Caco-2 (cell line): ENCODE measurements at regions not wholly inside any gene's neighbourhood (a gene's known extent, or its start where the extent isn't known, plus 50 kb on each side); places are given as distances from the start of the nearest gene placed in this dataset.

Experiments used
- BruUV-seq: library from RNA; stranded (reverse); fragments of 400-500 nt; replicated peaks from 2 replicates; lab custom pipeline; 2021; lab: Mats Ljungman, UMichigan
- CTCF ChIA-PET: fragments of 300-600 bp; sonication (Branson Sonifier 250); formaldehyde crosslinking; loops from one replicate; lab custom pipeline; 2022; ENCODE audit warnings: antibody characterized with exemption; lab: Charles Lee
- POLR2A ChIA-PET: fragments of 300-600 bp; sonication (Branson Sonifier 250); formaldehyde crosslinking; loops from one replicate; lab custom pipeline; 2022; ENCODE audit warnings: antibody characterized with exemption; lab: Charles Lee
- DNase-seq, 2 experiments: peaks; one replicate each; pipeline versions ENCODE4 v3.0.0 to v3.0.0-alpha.2; 2020 to 2022
- H3K27me3 ChIP-seq: replicated peaks from 2 replicates; pipeline ENCODE4 v1.6.0; 2011; ENCODE audit warnings: low read length; ENCODE audit not compliant: control insufficient read depth, insufficient read depth
- H3K36me3 ChIP-seq: 2 replicates; pipeline ENCODE4 v1.5.1; 2011; ENCODE audit warnings: low read length; ENCODE audit not compliant: control insufficient read depth, insufficient read depth
- H3K4me1 ChIP-seq: fragments of 250-450 bp; sonication (Bioruptor Pico); 2 replicates; pipeline ENCODE4 v1.5.1; 2020; ENCODE audit warnings: mild to moderate bottlenecking
- H3K4me3 ChIP-seq: 2 replicates; pipeline ENCODE4 v1.5.1; 2011; ENCODE audit warnings: low read depth, mild to moderate bottlenecking, control low read depth, low read length
- H3K9me3 ChIP-seq: fragments of 250-450 bp; sonication (Bioruptor Pico); 2 replicates; pipeline ENCODE4 v1.5.1; 2020; ENCODE audit warnings: mild to moderate bottlenecking, moderate library complexity
- H3K27ac Mint-ChIP-seq: one replicate; pipeline ENCODE4 v1.8.0; 2022; ENCODE audit warnings: mixed read lengths; ENCODE audit not compliant: unreplicated experiment
- H3K27me3 Mint-ChIP-seq: one replicate; pipeline ENCODE4 v1.8.0; 2022; ENCODE audit warnings: mixed read lengths; ENCODE audit not compliant: insufficient read depth, unreplicated experiment
- H3K36me3 Mint-ChIP-seq: one replicate; pipeline ENCODE4 v1.8.0; 2022; ENCODE audit warnings: mild to moderate bottlenecking, mixed read lengths; ENCODE audit not compliant: insufficient read depth, unreplicated experiment
- H3K4me1 Mint-ChIP-seq: one replicate; pipeline ENCODE4 v1.8.0; 2022; ENCODE audit warnings: low read depth, mixed read lengths; ENCODE audit not compliant: unreplicated experiment
- H3K4me3 Mint-ChIP-seq: one replicate; pipeline ENCODE4 v1.8.0; 2022; ENCODE audit warnings: mild to moderate bottlenecking, moderate library complexity, mixed read lengths; ENCODE audit not compliant: unreplicated experiment
- H3K9me3 Mint-ChIP-seq: one replicate; pipeline ENCODE4 v1.8.0; 2022; ENCODE audit warnings: mixed read lengths; ENCODE audit not compliant: unreplicated experiment
- intact Hi-C: fragments of 100-400 bp; cut with micrococcal nuclease; formaldehyde crosslinking; loops from one replicate; pipeline ENCODE4 v1.10.0; 2022; ENCODE audit not compliant: unreplicated experiment
- TF ChIP-seq, protein P1 (sequence below), 2 experiments: fragments of 200-600 bp in 1 of 2; IDR thresholded peaks; 1 replicate in 1 of 2; 2 replicates in 1 of 2; pipeline versions ENCODE4 v1.5.1 to v1.8.0; 2011 to 2022; ENCODE audit warnings: antibody characterized with exemption in 1 of 2, control low read depth in 1 of 2, inconsistent platforms in 1 of 2, low read depth in 1 of 2, low read length in 1 of 2, mild to moderate bottlenecking in 1 of 2, moderate library complexity in 1 of 2; ENCODE audit not compliant: insufficient read depth in 1 of 2, severe bottlenecking in 1 of 2, unreplicated experiment in 1 of 2

DNA sequence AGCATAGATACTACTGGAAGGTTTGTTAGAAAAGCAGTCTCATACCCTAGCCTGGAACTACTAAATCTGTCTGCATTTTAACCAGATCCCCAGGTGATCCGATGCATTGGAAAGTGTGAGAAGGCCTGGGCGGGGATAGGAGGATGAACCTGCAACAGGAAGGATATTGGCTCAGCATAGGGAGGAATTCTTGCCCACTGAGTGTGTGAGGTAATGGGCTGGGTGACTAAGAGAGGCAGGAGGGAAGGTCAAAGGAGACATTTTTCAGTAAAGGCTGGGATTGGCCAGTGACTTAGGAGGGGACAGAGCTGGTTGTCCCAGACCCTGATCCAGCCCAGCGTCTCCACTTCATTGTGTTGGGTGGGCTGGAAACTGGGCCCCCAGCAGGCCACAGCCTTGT is 191.0 kb upstream of the LRFN2 start:
- Mint-ChIP-seq H3K4me1 (no peaks in the 10 kb centered on the region), H3K4me3 (no peak overlapping the region), H3K27ac (no peak overlapping the region), H3K36me3 (no peaks in the 10 kb centered on the region), H3K9me3 (no peaks in the 10 kb centered on the region), H3K27me3 (peaks cover 4% of the 10 kb centered on the region)
- Histone ChIP-seq H3K4me3 (no peak overlapping the region), H3K4me1 (no peaks in the 10 kb centered on the region), H3K36me3 (no peaks in the 10 kb centered on the region), H3K27me3 (no peaks in the 10 kb centered on the region), H3K9me3 (no peaks in the 10 kb centered on the region)
- intact Hi-C loops, result no loop called here
- TF ChIP-seq, protein P1, sequence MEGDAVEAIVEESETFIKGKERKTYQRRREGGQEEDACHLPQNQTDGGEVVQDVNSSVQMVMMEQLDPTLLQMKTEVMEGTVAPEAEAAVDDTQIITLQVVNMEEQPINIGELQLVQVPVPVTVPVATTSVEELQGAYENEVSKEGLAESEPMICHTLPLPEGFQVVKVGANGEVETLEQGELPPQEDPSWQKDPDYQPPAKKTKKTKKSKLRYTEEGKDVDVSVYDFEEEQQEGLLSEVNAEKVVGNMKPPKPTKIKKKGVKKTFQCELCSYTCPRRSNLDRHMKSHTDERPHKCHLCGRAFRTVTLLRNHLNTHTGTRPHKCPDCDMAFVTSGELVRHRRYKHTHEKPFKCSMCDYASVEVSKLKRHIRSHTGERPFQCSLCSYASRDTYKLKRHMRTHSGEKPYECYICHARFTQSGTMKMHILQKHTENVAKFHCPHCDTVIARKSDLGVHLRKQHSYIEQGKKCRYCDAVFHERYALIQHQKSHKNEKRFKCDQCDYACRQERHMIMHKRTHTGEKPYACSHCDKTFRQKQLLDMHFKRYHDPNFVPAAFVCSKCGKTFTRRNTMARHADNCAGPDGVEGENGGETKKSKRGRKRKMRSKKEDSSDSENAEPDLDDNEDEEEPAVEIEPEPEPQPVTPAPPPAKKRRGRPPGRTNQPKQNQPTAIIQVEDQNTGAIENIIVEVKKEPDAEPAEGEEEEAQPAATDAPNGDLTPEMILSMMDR (IDR thresholded peaks at IDR 0.05; ENCODE audit: insufficient read depth in 1 of 2, low read depth in 1 of 2, low read length in 1 of 2, severe bottlenecking in 1 of 2, unreplicated experiment in 1 of 2), result no peak
- POLR2A ChIA-PET, result no interaction called here
- no peak for DNase-seq
- CTCF ChIA-PET, result no interaction called here
- no TSS peak for BruUV-seq

DNA sequence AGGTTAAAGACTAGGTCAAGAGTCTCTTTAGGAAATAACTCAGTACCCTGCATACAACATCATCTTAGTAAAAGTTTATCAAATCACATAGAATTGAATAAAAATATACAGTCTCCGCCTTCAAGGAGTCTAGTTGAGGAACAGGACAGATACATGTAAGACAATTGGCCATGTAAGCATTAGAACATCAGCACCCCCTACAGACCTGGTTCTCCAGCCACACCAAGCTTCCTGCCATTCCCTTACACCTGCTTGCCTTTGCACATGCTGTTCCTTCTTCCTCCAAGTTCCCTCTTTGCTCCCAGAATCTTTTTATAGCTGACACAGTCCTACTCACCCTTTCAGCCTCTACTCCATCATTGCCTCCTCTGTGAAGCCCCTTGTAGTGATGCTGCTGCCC is 187.8 kb upstream of the LRFN2 start:
- Histone ChIP-seq H3K4me1 (no peaks in the 10 kb centered on the region), H3K9me3 (no peaks in the 10 kb centered on the region), H3K36me3 (no peaks in the 10 kb centered on the region), H3K4me3 (no peak overlapping the region), H3K27me3 (no peaks in the 10 kb centered on the region)
- POLR2A ChIA-PET, result no interaction called here
- Mint-ChIP-seq H3K4me3 (no peak overlapping the region), H3K27ac (no peak overlapping the region), H3K27me3 (peaks cover 12% of the 10 kb centered on the region), H3K36me3 (no peaks in the 10 kb centered on the region), H3K9me3 (no peaks in the 10 kb centered on the region), H3K4me1 (no peaks in the 10 kb centered on the region)
- TF ChIP-seq, protein P1 (IDR thresholded peaks at IDR 0.05; ENCODE audit: insufficient read depth in 1 of 2, low read depth in 1 of 2, low read length in 1 of 2, severe bottlenecking in 1 of 2, unreplicated experiment in 1 of 2), result no peak
- no peak for DNase-seq
- CTCF ChIA-PET, result interaction anchor here (1.1 kb wide), 1 partner anchor 60 kb away, joined by 3 read pairs; no protein-coding TSS in a partner anchor
- no TSS peak for BruUV-seq
- intact Hi-C loops, result no loop called here

DNA sequence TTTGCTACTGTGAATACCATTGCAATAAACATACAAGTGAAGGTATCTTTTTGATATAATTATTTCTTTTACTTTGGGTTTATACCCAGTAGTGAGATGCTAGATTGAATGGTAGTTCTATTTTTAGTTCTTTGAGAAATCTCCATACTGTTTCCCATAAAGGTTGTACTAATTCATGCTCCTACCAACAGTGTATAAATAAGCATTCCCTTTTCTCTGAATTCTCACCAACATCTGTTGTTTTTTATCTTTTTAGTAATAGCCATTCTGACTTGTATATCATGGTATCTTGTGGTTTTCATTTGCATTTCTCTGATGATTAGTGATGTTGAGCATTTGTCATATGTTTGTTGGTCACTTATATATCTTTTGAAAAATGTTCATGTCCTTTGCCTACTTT is 183.6 kb upstream of the LRFN2 start:
- BruUV-seq, result no TSS peak
- DNase-seq, result no peak
- Mint-ChIP-seq H3K9me3 (no peaks in the 10 kb centered on the region), H3K36me3 (no peaks in the 10 kb centered on the region), H3K27ac (no peak overlapping the region), H3K4me3 (no peak overlapping the region), H3K27me3 (peaks cover 15% of the 10 kb centered on the region), H3K4me1 (no peaks in the 10 kb centered on the region)
- Histone ChIP-seq H3K9me3 (no peaks in the 10 kb centered on the region), H3K36me3 (no peaks in the 10 kb centered on the region), H3K4me1 (no peaks in the 10 kb centered on the region), H3K4me3 (no peak overlapping the region), H3K27me3 (no peaks in the 10 kb centered on the region)
- ChIA-PET POLR2A (no interaction called here), CTCF (no interaction called here)
- intact Hi-C loops, result no loop called here
- TF ChIP-seq, protein P1 (IDR thresholded peaks at IDR 0.05; ENCODE audit: insufficient read depth in 1 of 2, low read depth in 1 of 2, low read length in 1 of 2, severe bottlenecking in 1 of 2, unreplicated experiment in 1 of 2), result no peak
